CD4-positive, CD25-positive, alpha-beta regulatory T cell (primary cell): ENCODE measurements at regions not wholly inside any gene's neighbourhood (a gene's known extent, or its start where the extent isn't known, plus 50 kb on each side); places are given as distances from the start of the nearest gene placed in this dataset.
A peak's percentile ranks its signal among the peaks of the same experiment; 100 is the strongest.

Experiments used
- ATAC-seq, 2 donors: fragments of 150-1000 bp; cut with Tn5 transposase; one replicate each; pipeline ENCODE4 v1.10.0; 2021; ENCODE audit warnings: low read depth in 2 of 2, moderate number of reproducible peaks in 2 of 2, moderate library complexity in 1 of 2
- DNase-seq, 3 donors: peaks; one replicate each; pipeline versions ENCODE4 v3.0.0 to v3.0.0-alpha.2; 2012 to 2022; ENCODE audit warnings: mixed read lengths in 1 of 3
- H3K27ac ChIP-seq: one replicate; pipeline ENCODE4 v1.7.0; 2013; ENCODE audit warnings: mild to moderate bottlenecking, low read length; ENCODE audit not compliant: insufficient read depth, poor library complexity, severe bottlenecking
- H3K27me3 ChIP-seq: one replicate; pipeline ENCODE4 v1.7.0; 2013; ENCODE audit warnings: low read length; ENCODE audit not compliant: control insufficient read depth, insufficient read depth
- H3K36me3 ChIP-seq: one replicate; pipeline ENCODE4 v1.7.0; 2013; ENCODE audit warnings: mild to moderate bottlenecking, low read length, moderate library complexity; ENCODE audit not compliant: control insufficient read depth, insufficient read depth
- H3K4me1 ChIP-seq: 2 replicates; pipeline ENCODE4 v1.7.0; 2013; ENCODE audit warnings: mild to moderate bottlenecking, low read length; ENCODE audit not compliant: insufficient read depth, control insufficient read depth, poor library complexity, severe bottlenecking
- H3K4me3 ChIP-seq: one replicate; pipeline ENCODE4 v1.7.0; 2013; ENCODE audit warnings: low read depth, mild to moderate bottlenecking, low read length, moderate library complexity
- H3K9me3 ChIP-seq, 2 experiments: 1 replicate in 1 of 2; 2 replicates in 1 of 2; pipeline ENCODE4 v1.7.0; 2013; ENCODE audit warnings: low read length in 2 of 2, mild to moderate bottlenecking in 1 of 2, moderate library complexity in 1 of 2; ENCODE audit not compliant: control insufficient read depth in 2 of 2
- H3K27ac Mint-ChIP-seq, 3 donors: one replicate each; pipeline ENCODE4 v1.8.0; 2020 to 2022; ENCODE audit warnings: mild to moderate bottlenecking in 3 of 3, mixed read lengths in 3 of 3, moderate library complexity in 2 of 3
- H3K27me3 Mint-ChIP-seq: one replicate; pipeline ENCODE4 v1.8.0; 2022; ENCODE audit warnings: mild to moderate bottlenecking, mixed read lengths
- H3K36me3 Mint-ChIP-seq: one replicate; pipeline ENCODE4 v1.8.0; 2020; ENCODE audit warnings: mixed read lengths
- H3K4me1 Mint-ChIP-seq, 4 donors: one replicate each; pipeline ENCODE4 v1.8.0; 2020 to 2022; ENCODE audit warnings: mixed read lengths in 4 of 4, mild to moderate bottlenecking in 1 of 4
- H3K4me3 Mint-ChIP-seq, 4 donors: one replicate each; pipeline ENCODE4 v1.8.0; 2020 to 2022; ENCODE audit warnings: mild to moderate bottlenecking in 4 of 4, mixed read lengths in 4 of 4, moderate library complexity in 3 of 4
- H3K9me3 Mint-ChIP-seq, 7 donors: one replicate each; pipeline ENCODE4 v1.8.0; 2020 to 2022; ENCODE audit warnings: mixed read lengths in 7 of 7, mild to moderate bottlenecking in 3 of 7, moderate library complexity in 2 of 7

GRCh38 chr9:90097237-90097636 is 492.4 kb downstream of the GADD45G start:
- H3K4me1 ChIP-seq: no peaks in the 10 kb centered on the region
- no peaks in the 10 kb centered on the region for H3K9me3 ChIP-seq
- Mint-ChIP-seq H3K9me3 (peaks cover 0 to 2% (median 0%) of the 10 kb centered on the region in 7 donors), H3K4me3 (no peak overlapping the region), H3K36me3 (no peaks in the 10 kb centered on the region), H3K27ac (no peak overlapping the region), H3K4me1 (peaks cover 0 to 15% (median 5%) of the 10 kb centered on the region in 4 donors), H3K27me3 (peaks cover 6% of the 10 kb centered on the region)
- no peak overlapping the region for H3K27ac ChIP-seq
- no peaks in the 10 kb centered on the region for H3K27me3 ChIP-seq
- H3K36me3 ChIP-seq: no peaks in the 10 kb centered on the region
- no peak overlapping the region for H3K4me3 ChIP-seq
- DNase-seq: no peak
- no peak for ATAC-seq

GRCh38 chr9:90098408-90098807 is 493.6 kb downstream of the GADD45G start:
- Histone ChIP-seq H3K4me3 (no peak overlapping the region), H3K4me1 (no peaks in the 10 kb centered on the region), H3K36me3 (no peaks in the 10 kb centered on the region), H3K27ac (no peak overlapping the region), H3K9me3 (no peaks in the 10 kb centered on the region), H3K27me3 (no peaks in the 10 kb centered on the region)
- peaks cover 0 to 9% (median 5%) of the 10 kb centered on the region in 4 donors for H3K4me1 Mint-ChIP-seq
- H3K27ac Mint-ChIP-seq: no peak overlapping the region
- H3K27me3 Mint-ChIP-seq: peaks cover 4% of the 10 kb centered on the region
- H3K4me3 Mint-ChIP-seq: no peak overlapping the region
- H3K9me3 Mint-ChIP-seq: no peaks in the 10 kb centered on the region
- DNase-seq (no peak), ATAC-seq (no peak)
- no peaks in the 10 kb centered on the region for H3K36me3 Mint-ChIP-seq

GRCh38 chr9:90099262-90099963 is 494.6 kb downstream of the GADD45G start:
- Mint-ChIP-seq H3K4me1 (peaks cover 0 to 5% (median 4%) of the 10 kb centered on the region in 4 donors), H3K9me3 (no peaks in the 10 kb centered on the region), H3K4me3 (no peak overlapping the region), H3K27me3 (no peaks in the 10 kb centered on the region), H3K36me3 (no peaks in the 10 kb centered on the region), H3K27ac (no peak overlapping the region)
- Histone ChIP-seq H3K4me3 (no peak overlapping the region), H3K27ac (no peak overlapping the region), H3K4me1 (no peaks in the 10 kb centered on the region), H3K27me3 (no peaks in the 10 kb centered on the region), H3K36me3 (no peaks in the 10 kb centered on the region), H3K9me3 (no peaks in the 10 kb centered on the region)
- DNase-seq (peak in 1 of 3 donors; percentile 18), ATAC-seq (no peak)

GRCh38 chr9:90100014-90100413 is 495.2 kb downstream of the GADD45G start:
- ATAC-seq (no peak), DNase-seq (no peak)
- Histone ChIP-seq H3K4me1 (no peaks in the 10 kb centered on the region), H3K4me3 (no peak overlapping the region), H3K27me3 (no peaks in the 10 kb centered on the region), H3K9me3 (no peaks in the 10 kb centered on the region), H3K27ac (no peak overlapping the region), H3K36me3 (no peaks in the 10 kb centered on the region)
- no peaks in the 10 kb centered on the region for H3K9me3 Mint-ChIP-seq
- no peaks in the 10 kb centered on the region for H3K27me3 Mint-ChIP-seq
- no peaks in the 10 kb centered on the region for H3K36me3 Mint-ChIP-seq
- peaks cover 0 to 5% (median 4%) of the 10 kb centered on the region in 4 donors for H3K4me1 Mint-ChIP-seq
- no peak overlapping the region for H3K27ac Mint-ChIP-seq
- no peak overlapping the region for H3K4me3 Mint-ChIP-seq

GRCh38 chr9:90102292-90102901 is 497.6 kb downstream of the GADD45G start:
- Histone ChIP-seq H3K4me3 (no peak overlapping the region), H3K9me3 (no peaks in the 10 kb centered on the region), H3K4me1 (no peaks in the 10 kb centered on the region), H3K27me3 (no peaks in the 10 kb centered on the region), H3K27ac (no peak overlapping the region), H3K36me3 (no peaks in the 10 kb centered on the region)
- ATAC-seq (peak; percentile 89 to 94), DNase-seq (peak; percentile 49 to 86 (median 68))
- H3K4me3 Mint-ChIP-seq: no peak overlapping the region
- no peaks in the 10 kb centered on the region for H3K36me3 Mint-ChIP-seq
- H3K9me3 Mint-ChIP-seq: no peaks in the 10 kb centered on the region
- H3K27me3 Mint-ChIP-seq: peaks cover 14% of the 10 kb centered on the region
- no peak overlapping the region for H3K27ac Mint-ChIP-seq
- peaks cover 0 to 5% (median 4%) of the 10 kb centered on the region in 4 donors for H3K4me1 Mint-ChIP-seq

- ATAC-seq (no peak), DNase-seq (no peak)
- no peaks in the 10 kb centered on the region for H3K9me3 ChIP-seq
- Mint-ChIP-seq H3K27ac (peak overlapping the region in 1 of 3 donors; percentile 1), H3K36me3 (no peaks in the 10 kb centered on the region), H3K9me3 (peaks cover 0 to 2% (median 0%) of the 10 kb centered on the region in 7 donors), H3K27me3 (peaks cover 20% of the 10 kb centered on the region), H3K4me1 (peaks cover 0 to 5% (median 4%) of the 10 kb centered on the region in 4 donors), H3K4me3 (no peak overlapping the region)
- peaks cover 1% of the 10 kb centered on the region for H3K27me3 ChIP-seq
- no peak overlapping the region for H3K4me3 ChIP-seq
- no peaks in the 10 kb centered on the region for H3K36me3 ChIP-seq
- H3K4me1 ChIP-seq: no peaks in the 10 kb centered on the region
- H3K27ac ChIP-seq: no peak overlapping the region
These were observed 499.0 kb downstream of the GADD45G start for GRCh38 chr9:90103771-90104170.

GRCh38 chr9:90105773-90106172 is 501.0 kb downstream of the GADD45G start:
- Mint-ChIP-seq H3K27me3 (peaks cover 24% of the 10 kb centered on the region), H3K9me3 (peaks cover 0 to 13% (median 1%) of the 10 kb centered on the region in 7 donors), H3K27ac (no peak overlapping the region), H3K4me3 (no peak overlapping the region), H3K36me3 (no peaks in the 10 kb centered on the region), H3K4me1 (peaks cover 0 to 5% (median 4%) of the 10 kb centered on the region in 4 donors)
- H3K27me3 ChIP-seq: peaks cover 4% of the 10 kb centered on the region
- peaks cover 3 to 5% of the 10 kb centered on the region in 2 experiments for H3K9me3 ChIP-seq
- no peak overlapping the region for H3K4me3 ChIP-seq
- H3K27ac ChIP-seq: no peak overlapping the region
- no peaks in the 10 kb centered on the region for H3K4me1 ChIP-seq
- ATAC-seq (no peak), DNase-seq (no peak)
- no peaks in the 10 kb centered on the region for H3K36me3 ChIP-seq
